Activated CD4-positive, CD25-positive, alpha-beta regulatory T cell treated with anti-CD3 and anti-CD28 coated beads, Interleukin-2, amount 50 U/mL, for 24 hours (primary cell): ENCODE measurements at regions not wholly inside any gene's neighbourhood (a gene's known extent, or its start where the extent isn't known, plus 50 kb on each side); places are given as distances from the start of the nearest gene placed in this dataset.
"Not testable (repeated sequence)": the region's sequence is repeated elsewhere in the genome, so short reads cannot be mapped to it uniquely, and the experiment has no call there.

Experiments
- ATAC-seq, 2 donors: fragments of 150-1000 bp; cut with Tn5 transposase; one replicate each; pipeline ENCODE4 v1.10.0; 2021; ENCODE audit warnings: mild to moderate bottlenecking in 1 of 2, moderate library complexity in 1 of 2

- not testable (repeated sequence) for ATAC-seq
Observed at GRCh38 chr5:153296251-153296844, 194.1 kb upstream of the GRIA1 start.

DNA sequence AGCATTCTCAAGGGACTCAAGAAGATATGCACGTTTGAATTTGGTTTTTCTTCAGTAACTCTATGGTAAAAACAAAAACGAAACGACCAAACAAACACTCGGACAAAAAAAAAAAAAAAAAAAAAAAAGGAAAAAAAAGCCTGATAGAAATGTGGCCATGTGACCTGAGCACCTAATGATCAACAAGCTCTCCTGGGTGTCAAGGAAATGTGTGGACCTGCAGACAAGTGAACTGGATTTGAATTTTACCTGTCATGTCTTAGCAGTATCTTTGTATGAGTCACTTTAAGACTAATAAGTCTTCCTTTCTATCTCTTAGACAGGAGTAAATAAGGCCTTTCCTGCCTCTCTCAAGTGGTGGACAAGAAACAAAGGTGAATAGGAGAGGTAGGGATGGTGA is 190.6 kb upstream of the GRIA1 start:
- ATAC-seq, result no peak

DNA sequence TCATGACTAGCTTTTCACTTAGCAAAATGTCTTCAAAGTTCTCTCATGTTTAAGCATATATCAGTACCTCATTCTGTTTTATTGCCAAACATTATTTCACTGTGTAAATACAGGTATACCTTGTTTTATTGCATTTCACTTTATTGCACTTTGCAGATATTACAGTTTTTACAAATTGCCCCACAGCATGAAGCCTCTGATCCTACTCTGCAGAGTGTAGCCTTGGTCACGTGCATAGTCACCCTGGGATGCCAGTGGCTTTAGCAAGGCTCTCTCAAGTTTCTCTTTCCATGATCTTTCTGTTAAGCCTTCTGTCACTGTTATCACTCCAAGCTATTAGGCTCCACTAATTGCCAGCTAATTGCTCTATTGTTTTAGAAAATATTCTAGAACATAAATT is 182.2 kb upstream of the GRIA1 start:
- ATAC-seq, result no peak

DNA sequence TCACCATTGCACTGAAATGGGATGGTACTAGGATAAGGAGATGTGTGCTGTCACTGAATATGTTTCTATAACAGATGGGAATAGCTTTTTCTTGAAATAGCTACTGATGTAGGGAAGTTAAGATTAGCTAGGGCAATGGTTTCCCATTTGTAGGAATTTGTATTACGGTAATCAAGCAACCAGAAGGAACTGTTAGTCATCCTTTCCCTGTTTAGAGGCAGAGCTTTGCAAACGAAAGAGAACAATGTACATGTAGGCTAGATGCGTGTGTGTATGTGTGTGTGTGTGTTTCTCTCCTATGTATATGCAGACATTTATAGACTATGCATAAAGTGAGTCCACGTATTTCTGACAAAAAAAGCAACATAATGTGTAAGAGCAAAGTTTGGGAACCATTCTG is 171.9 kb upstream of the GRIA1 start:
- no peak for ATAC-seq

- no peak for ATAC-seq
Observed at GRCh38 chr5:153321478-153321877, 169.0 kb upstream of the GRIA1 start.

- ATAC-seq, result no peak
Observed at GRCh38 chr5:153340139-153340538, 150.3 kb upstream of the GRIA1 start.

GRCh38 chr5:153340738-153341137 is 149.7 kb upstream of the GRIA1 start:
- no peak for ATAC-seq

DNA sequence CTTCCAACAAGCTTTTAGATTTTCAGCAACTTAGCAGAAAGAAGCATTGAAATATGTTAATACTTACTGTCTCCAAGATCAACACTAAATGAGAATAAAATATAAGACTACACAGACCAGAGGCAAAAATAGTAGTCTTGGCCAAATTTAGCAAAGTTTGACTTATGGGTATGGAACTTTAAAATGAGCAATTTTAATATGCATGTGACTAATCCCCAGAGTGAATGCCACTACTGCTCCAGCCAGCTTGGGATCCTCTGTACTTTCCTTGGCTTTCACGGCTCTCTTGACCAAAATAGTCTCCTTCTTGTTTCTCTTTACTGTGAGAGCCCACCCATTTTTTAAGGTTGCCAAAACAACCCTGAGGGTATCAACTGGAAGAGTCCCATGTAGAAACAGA is 148.0 kb upstream of the GRIA1 start:
- no peak for ATAC-seq

DNA sequence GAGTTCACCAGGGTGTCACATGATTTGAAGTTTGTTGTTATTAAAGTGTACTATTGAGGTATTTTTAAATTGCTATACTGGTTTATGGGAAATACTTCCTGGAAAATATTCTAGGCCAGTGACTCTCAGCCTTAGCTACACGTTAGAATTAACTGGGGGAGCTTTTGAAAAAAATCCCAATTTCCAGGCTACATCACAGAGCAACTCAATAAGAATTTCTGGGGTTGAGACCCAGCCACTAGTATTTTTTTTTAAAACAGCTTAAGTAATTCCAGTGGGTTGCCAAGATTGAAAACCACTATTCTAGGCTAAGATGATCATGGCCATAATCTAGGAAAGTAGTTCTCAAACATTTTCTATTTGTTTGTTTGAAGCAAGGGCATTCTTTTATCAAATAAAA is 142.9 kb upstream of the GRIA1 start:
- no peak for ATAC-seq

GRCh38 chr5:153350175-153350883 is 140.1 kb upstream of the GRIA1 start:
- no peak for ATAC-seq

GRCh38 chr5:153352685-153353219 is 137.7 kb upstream of the GRIA1 start:
- peak in 1 of 2 donors; percentile 89 for ATAC-seq

DNA sequence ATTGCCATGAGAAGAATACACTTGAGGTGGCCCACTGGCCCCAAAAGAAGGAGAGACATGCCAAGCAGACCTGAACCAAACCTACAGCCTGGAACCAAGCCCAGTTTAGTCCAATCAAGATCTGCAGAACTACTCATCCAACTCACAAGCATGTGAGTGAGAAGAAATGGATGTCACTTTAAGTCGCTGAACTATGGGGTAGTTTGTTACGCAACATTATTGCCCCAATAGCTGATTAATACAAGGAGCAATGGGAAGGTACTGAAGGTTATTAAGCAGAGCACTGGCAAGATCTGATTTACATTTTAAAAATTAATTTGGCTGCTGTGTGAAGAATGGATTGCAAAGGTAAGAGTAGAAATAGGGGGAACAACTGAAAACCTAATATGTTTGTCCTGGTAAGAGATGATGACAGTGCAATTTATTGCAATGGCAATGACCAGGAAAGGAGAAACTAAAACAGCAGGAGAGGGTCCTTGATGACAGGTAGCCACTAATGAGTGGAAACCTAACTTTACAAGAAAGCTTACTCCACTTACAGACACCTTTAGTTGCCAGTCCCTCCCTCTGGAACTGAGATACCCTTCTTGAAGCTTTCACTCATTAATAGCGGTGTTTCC is 132.9 kb upstream of the GRIA1 start:
- no peak for ATAC-seq

GRCh38 chr5:153358315-153358976 is 132.0 kb upstream of the GRIA1 start:
- ATAC-seq, result peak; percentile 46 to 77

GRCh38 chr5:153360860-153361259 is 129.6 kb upstream of the GRIA1 start:
- ATAC-seq, result peak in 1 of 2 donors; percentile 22

DNA sequence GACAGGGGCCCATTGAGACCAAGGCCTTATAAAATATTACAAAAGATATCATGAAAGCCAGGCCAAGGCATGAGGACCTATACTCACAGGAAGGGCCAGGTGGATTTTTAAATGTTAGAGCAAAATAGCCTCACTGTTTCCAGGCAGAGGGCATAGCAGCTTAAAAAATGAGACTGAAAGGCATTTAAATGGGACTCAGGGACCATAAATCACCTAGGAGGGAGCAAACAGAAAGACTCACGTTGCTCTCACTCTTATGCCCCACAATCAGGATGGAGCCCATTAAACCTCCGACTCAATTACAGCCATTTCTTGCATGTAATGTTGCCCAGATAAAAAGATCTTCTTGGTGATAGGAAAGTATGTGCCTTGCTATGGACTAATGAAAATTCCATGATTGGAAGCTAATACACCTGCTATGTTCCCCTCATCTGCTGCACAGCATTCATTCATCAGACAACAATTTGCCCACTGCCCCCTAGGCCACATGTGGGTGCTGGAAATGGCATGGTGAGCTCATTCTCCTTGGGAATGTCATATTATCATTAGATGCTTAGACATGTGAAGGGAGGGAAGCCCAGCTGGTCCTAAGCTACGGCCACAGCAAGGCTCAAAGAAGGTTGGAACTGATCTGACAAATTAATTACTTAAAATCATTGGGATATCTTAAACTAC is 128.6 kb upstream of the GRIA1 start:
- no peak for ATAC-seq

DNA sequence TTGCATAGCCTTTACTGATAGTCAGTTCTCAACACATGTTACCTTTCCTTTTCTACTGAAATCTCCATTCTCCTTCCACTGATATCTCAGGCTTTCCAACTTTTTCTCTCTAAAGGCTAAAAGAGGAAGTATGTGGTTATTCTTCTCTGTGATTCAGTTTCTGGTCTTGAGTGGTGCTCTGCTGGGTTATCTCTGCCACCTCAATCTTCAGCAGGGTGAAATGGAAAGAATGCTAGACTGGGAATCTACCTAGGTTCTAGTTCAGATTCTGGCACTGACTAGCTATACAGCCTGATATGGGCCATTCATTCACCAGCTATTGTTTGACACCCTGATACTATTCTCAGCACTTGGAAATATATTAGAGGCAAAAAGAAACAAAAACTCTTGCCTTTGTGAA is 124.9 kb upstream of the GRIA1 start:
- ATAC-seq, result no peak

- no peak for ATAC-seq
Observed at GRCh38 chr5:153367466-153367865, 123.0 kb upstream of the GRIA1 start.

DNA sequence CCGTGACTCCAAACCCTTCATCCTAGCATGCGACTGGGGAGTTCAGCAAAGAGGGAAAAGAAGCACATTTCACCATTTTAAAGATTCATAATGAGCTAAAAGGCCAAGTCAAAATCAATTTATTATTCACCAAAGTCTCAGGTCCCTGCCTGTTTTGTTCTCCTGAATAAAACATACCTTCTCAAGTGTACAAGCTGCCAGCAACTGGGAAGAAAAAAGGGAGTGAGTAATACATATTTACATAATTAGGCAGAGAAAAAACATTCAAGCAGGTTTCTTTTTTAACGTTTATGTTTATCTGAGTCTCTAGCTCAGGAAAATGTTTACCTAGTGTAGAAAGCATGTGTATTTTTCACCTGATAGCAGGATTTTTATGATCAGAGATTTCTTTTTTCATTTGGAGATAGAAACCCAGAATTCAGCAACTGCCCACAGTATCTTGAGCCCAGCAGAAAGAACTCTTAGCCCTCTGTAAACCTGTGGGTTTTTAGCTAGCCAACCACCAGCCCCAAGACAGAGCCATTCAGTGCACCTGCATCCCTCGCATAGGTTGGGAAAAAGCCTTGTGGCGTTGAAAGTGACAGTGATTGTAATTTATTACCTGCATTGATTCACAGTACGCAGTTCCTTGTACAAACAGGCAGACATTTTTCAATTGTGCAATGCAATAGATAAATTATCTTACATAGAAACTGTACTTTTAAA is 117.9 kb upstream of the GRIA1 start:
- ATAC-seq, result no peak

DNA sequence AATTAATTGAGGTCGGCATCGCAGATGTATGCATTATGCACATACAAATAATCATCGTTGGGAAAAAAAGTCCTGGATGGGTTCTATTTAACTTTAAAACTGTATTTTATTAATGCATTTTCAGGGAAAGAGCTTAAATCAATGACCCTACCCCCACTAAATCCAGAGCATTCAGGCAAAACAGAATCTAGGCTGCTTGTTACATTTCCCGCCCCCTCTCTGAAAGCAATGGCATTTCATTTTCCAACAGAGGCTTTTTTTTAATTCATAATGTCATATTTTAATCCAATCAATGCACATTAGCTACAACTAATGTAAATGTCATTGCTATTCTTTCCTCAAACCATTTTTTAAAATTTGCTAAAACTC is 117.4 kb upstream of the GRIA1 start:
- no peak for ATAC-seq

DNA sequence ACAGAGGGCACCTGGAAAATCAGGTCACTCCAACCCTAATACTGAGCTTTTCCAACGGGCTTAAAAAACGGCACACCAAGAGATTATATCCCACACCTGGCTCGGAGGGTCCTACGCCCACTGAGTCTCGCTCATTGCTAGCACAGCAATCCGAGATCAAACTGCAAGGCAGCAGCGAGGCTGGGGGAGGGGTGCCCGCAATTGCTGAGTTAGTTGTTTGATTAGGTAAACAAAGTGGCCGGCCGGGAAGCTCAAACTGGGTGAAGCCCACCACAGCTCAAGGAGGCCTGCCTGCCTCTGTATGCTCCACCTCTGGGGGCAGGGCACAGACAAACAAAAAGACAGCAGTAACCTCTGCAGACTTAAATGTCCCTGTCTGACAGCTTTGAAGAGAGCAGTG is 108.8 kb upstream of the GRIA1 start:
- not testable (repeated sequence) for ATAC-seq

DNA sequence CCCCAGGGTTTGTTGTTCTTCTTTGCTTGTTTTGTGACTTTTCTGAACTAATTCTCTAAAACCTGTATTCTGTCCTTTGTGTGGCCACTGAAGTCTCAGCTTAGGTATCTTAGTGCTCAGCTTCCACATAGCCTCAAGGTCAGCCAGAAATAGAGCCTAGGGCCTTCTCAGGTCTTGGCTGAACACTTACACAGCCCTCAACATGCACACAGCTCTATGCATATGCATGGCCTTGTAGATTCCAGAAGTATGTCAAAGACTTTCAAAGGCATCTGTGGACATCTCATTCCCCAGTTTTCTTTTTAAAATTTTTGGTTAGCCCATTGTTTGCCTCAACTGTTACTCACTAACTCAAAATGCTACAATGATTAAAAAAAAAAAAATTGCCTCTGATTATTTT is 99.9 kb upstream of the GRIA1 start:
- no peak for ATAC-seq

DNA sequence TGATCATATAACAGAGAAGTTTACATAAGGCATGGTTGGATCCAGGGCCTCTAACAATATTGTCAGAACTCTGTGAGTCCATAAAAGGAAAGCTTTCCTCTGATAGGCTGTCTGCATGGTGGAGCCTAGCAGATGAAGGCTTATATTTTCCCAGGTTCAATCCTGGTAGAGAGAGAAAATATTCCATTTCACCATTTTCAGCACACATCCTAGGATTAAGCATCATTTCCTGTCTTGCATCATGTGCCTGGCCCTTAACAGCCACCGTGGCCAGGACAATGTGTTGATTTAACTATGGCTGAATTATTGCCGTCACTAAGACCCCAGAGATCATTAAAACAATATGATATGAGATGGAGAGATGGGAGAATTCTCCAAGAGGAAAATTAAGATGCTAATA is 90.9 kb upstream of the GRIA1 start:
- no peak for ATAC-seq
